ENCODE measurements at regions not wholly inside any gene's neighbourhood (a gene's known extent, or its start where the extent isn't known, plus 50 kb on each side); places are given as distances from the start of the nearest gene placed in this dataset.

DNA sequence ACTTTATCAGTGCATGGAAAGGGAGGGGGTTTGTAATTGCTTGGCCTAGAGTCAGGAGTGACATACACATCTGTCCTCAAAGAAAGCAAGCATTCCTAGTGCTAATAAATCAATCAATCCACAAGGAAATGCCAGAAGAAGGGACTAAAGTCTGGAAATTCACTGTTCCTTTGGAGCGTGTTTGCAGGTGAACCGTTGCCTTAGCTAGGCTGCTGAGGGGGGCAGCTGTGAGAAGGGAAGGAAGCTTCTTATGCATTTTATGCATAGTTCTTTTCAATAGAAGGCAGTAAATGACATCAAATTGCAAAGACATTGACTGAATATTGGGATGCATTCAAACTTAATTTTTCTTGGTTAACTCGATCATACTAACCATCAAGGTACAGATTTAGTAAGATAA, 1092.5 kb upstream of the SEMA6A start:
- TF ChIP-seq, protein P1, sequence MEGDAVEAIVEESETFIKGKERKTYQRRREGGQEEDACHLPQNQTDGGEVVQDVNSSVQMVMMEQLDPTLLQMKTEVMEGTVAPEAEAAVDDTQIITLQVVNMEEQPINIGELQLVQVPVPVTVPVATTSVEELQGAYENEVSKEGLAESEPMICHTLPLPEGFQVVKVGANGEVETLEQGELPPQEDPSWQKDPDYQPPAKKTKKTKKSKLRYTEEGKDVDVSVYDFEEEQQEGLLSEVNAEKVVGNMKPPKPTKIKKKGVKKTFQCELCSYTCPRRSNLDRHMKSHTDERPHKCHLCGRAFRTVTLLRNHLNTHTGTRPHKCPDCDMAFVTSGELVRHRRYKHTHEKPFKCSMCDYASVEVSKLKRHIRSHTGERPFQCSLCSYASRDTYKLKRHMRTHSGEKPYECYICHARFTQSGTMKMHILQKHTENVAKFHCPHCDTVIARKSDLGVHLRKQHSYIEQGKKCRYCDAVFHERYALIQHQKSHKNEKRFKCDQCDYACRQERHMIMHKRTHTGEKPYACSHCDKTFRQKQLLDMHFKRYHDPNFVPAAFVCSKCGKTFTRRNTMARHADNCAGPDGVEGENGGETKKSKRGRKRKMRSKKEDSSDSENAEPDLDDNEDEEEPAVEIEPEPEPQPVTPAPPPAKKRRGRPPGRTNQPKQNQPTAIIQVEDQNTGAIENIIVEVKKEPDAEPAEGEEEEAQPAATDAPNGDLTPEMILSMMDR (IDR thresholded peaks at IDR 0.05) = no peak
- TF ChIP-seq ZFX (IDR thresholded peaks at IDR 0.05; ENCODE audit: borderline replicate concordance) = no peak

Data from 22Rv1 (cell line).